ENCODE measurements at regions not wholly inside any gene's neighbourhood (a gene's known extent, or its start where the extent isn't known, plus 50 kb on each side); places are given as distances from the start of the nearest gene placed in this dataset.
"Not testable (repeated sequence)": the region's sequence is repeated elsewhere in the genome, so short reads cannot be mapped to it uniquely, and the experiment has no call there.

DNA sequence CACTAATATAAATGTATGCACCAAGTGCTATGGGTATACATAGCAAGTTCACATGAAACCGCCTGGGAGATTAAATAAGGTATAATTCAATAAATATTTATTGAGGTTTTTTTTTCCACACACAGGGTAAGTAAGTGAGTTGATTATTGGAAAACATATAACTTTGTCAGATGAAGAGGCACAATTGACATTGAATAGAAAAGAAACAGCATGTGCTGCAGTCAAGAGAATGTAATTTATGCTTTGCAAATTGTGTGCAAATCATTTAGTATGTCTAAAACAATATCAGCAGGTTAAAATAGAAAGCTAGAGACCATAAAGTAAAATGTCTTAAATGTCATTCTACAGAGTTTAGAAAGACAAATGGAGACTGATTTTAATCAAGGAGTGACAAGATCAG lies 560.0 kb downstream of the AMY1C start:
- no peak for DNase-seq (ENCODE audit: low spot score)

DNA sequence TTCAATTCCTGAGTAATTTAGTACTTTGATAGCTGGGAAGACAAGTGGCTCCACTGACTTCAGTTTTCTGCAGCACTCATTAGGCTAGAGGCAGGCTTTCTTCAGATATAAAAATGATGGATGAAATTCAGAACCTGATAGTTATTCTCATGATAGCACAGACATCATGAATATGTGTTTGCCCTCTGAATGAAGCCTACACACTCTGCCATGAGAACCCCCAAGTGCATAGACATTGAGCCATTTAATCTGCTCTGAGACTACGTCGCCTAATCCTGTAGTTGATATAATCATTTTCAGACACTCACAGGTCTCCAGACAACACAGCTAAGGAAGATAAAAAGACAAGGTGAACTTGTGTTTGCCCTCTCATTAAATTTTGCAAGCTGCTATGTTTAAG lies 566.1 kb downstream of the AMY1C start:
- DNase-seq (ENCODE audit: low spot score): no peak

DNA sequence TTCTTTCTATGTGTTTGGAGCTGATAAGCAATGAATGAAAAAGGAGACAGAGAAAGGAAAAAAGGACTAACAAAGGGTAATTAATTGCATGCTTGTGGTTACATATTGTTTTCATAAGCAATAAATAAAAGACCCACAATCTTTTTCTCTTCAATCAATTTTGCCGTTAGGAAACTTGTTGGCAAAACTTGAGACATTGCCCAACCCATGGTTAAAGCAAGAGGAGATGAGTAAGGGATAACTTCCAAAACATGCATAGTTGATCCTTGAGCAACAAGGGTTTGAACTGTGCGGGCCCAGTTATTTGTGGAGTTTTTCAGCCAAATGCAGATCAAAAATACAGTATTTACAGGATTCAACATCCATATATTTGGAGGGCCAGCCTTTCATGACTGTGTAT lies 572.4 kb downstream of the AMY1C start:
- no peak for DNase-seq (ENCODE audit: low spot score)

DNA sequence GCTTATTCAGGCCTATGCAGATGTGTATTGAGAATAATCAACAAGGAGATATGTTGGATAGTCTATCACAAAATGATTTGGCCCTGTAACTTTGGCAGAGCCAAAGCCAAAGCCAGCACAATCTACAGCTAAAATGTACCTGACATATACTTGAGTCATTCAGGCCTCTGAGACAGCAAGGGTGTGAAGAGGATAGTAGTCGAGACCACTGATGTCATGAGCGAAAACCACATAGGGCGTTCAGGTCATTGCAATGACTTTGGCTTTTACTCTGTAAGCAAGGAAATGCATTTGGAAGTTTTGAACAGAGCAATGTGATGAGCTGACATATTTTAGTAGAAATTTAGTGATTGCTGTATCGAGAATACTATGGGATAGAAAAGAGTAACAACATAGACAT lies 579.6 kb downstream of the AMY1C start:
- no peak for DNase-seq (ENCODE audit: low spot score)

DNA sequence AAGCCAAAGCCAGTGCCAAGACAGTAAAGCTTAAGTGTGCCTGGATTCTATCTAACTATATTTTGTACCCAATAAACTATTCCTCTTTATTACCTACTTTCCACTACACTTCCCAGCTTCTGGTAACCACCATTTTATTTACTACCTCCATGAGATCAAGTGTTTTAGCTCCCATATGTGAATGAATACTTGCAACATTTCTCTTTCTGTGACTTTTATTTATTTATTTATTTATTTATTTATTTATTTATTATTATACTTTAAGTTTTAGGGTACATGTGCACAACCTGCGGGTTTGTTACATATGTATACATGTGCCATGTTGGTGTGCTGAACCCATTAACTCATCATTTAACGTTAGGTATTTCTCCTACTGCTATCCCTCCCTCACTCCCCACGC lies 582.1 kb downstream of the AMY1C start:
- no peak for DNase-seq (ENCODE audit: low spot score)

DNA sequence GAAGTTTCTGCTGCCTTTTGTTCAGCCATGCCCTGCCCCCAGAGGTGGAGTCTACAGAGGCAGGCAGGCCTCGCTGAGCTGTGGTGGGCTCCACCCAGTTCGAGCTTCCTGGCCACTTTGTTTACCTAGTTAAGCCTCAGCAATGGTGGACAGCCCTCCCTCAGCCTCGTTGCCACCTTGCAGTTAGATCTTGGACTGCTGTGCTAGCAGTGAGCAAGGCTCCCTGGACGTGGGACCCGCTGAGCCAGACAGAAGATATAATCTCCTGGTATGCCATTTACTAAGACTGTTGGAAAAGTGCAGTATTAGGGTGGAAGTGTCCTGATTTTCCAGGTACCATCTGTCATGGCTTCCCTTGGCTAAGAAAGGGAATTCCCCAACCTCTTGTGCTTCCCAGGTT lies 588.2 kb downstream of the AMY1C start:
- DNase-seq (ENCODE audit: low spot score): not testable (repeated sequence)

DNA sequence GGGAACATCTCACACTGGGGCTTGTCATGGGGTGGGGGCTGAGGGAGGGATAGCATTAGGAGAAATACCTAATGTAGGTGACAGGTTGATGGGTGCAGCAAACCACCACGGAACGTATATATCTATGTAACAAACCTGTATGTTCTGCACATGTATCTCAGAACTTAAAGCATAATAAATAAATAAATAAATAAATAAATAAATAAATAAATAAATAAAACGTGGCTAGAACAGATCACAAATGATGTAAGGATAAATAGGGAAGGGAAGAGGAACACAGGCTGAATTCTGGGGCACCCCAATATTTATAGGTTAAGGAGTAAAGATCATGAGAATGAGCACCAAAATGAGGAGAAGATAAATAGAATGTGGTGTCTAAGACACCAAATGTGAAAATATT lies 592.2 kb downstream of the AMY1C start:
- DNase-seq (ENCODE audit: low spot score): no peak

DNA sequence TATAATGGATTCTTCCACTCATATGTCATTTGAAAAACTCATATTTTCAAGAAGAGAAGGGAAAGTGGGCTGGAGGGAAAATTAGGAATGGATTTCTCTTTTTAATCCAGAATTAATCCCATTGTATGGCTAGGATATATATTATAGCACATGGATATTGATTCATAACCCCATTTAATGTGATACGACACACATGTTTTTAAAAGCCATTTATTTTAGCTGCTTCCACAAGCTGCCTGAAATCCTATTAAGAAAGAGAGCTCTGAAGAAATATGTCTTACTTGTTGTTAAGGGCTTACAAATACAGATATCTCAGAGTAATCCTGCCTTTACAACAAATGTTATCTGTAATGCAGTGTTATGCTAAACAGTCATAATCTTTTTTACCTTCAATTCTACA lies 598.6 kb downstream of the AMY1C start:
- DNase-seq (ENCODE audit: low spot score): no peak

DNA sequence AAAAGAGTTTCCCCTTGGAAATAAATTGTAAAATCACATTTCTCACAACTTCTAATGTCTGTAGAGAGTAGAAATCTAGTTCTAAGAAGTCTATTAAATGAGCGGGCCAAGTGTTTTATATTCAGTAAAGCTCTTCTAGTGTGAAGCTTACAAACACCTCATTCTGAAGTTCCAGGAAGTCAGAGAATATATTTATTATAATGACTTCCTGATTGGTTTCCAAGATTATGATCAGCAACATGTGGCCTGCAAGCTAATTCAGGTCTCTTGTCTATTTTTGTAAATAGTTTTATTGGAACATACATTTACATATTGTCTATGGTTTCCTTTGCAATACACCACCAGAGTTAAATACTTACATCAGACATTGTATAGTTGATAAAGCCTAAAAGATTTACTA lies 603.9 kb downstream of the AMY1C start:
- no peak for DNase-seq (ENCODE audit: low spot score)

DNA sequence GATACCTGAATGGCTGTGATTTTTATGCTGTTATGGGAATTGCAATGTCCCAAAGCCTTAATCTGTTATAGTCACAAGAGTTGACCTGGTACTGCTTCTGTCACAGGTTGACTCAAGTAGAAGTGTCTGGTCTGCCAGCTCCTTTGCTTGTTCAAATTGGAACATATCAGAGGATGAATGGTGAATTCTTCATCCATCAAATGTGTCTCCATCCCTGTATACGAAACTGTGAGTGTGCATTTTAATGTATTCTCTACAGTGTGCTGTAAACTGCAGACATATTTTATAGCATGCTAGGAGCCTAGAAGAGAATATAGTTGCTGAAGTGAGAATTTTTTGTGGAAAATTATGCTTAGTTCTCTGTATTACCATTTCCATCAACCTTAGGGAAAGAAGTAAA lies 608.4 kb downstream of the AMY1C start:
- DNase-seq (ENCODE audit: low spot score): no peak

DNA sequence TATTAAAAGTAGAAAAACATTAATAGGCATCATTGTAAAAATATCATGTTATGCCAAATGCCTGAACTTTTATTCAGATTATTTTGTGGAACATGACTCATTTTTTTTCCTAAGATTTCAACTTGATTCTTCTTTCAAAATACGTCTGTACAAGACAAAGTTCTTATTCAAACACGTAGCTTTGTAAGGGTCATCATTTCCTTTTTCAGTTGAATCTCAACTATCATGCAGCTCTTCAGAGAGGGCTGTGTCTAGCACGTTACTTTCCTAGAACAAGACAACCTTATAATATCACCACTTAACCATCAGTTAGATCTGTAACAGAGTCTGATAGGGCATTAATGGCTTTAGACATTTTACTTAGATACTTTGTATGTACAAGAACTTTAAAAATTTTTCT lies 608.9 kb downstream of the AMY1C start:
- no peak for DNase-seq (ENCODE audit: low spot score)

DNA sequence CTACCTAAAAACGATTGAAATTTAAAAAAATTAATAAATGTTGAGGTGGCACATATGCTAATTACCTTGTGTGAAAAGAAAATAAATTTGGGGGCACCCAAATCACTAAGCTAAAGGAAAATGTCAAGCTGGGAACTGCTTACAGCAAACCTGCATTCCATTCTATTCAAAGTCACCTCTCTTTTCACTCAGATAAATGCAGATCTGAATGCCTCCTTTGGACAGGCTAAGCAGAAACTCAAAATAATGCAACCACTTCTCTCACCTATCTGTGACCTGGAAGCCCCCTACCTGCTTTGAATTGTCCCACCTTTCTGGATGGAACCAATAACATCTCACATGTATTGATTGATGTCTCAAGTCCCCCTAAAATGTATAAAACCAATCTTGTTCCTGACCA lies 628.7 kb downstream of the AMY1C start:
- DNase-seq (ENCODE audit: low spot score): no peak

DNA sequence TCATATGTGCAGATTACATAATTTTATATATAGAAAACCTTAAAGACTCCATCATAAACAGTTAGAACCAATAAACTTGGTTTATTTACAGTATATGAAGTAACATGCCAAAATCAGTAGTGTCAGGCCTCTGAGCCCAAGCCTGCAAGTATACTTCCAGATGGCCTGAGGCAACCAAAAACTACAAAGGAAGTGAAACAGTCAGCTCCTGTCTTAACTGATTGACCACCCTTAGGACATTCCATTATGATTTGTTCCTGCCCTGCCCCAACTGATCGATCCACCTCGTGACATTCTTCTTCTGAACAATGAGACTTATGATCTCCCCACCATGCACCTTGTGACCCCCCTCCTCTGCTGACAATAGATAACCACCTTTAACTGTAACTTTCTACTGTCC lies 630.3 kb downstream of the AMY1C start:
- no peak for DNase-seq (ENCODE audit: low spot score)

DNA sequence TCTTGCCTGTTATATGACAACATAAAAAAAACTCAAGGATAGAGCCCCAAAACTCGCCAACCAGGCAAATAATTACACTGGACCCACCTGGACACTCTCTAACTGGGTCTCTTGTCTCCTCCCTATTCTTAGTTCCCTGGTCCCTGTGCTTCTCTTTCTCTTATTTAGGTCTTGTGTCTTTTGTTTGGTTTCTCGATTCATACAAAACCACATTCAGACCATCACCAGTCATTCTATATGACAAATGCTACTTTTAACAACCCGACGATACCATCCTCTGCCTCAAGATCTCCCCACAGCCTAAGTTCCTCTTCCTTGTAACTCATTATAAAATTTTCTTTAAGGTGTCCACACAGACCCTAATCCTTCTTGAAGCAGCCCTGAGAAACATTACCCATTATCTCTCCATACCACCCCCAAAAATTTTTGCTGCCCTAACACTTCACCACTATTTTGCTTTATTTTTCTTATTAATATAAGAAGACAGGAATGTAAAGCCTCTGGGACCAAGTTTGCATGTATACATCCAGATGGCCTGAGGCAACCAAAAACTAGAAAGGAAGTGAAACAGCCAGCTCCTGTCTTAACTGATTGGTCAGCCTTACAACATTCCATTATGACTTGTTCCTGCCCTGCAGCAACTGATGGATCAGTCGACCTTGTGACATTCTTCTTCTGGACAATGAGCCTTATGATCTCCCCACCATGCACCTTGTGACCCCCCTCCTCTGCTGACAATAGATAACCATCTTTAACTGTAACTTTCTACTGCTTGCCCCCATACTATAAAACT lies 638.2 kb downstream of the AMY1C start:
- DNase-seq (ENCODE audit: low spot score): no peak

DNA sequence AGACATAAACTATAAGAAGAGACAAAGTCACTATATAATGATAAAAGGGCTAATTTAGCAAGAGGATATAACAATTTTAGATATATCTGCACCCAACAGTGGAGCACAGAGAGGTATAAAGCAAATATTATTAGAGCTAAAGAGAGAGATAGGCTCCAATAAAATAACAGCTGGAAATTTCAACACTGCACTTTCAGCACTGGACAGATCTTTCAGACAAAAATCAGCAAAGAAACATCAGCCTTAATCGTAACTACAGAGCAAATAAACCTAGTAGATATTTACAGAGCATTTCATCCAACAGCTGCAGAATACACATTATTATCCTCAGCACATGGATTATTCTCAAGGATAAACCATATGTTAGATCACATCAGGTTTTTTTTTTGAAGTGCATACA lies 642.9 kb downstream of the AMY1C start:
- no peak for DNase-seq (ENCODE audit: low spot score)

DNA sequence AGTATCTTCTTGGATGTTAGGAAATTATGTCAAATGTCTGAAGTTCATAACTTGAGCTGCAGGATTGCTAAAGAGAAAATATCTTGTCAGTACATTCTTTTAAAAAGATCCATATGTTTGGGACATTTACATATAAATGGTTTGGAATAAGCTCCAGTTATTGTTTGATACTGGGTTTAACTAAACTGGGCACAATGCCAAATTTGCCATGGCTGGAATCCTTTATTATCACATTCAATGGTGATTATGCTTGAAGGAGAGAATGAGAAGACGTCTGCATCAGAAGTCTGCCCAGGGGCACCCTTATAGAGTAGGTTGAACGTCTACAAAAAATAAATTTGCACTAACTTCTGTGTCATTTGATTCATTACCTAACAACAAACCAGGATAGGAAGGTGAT lies 652.5 kb downstream of the AMY1C start:
- DNase-seq (ENCODE audit: low spot score): no peak

DNA sequence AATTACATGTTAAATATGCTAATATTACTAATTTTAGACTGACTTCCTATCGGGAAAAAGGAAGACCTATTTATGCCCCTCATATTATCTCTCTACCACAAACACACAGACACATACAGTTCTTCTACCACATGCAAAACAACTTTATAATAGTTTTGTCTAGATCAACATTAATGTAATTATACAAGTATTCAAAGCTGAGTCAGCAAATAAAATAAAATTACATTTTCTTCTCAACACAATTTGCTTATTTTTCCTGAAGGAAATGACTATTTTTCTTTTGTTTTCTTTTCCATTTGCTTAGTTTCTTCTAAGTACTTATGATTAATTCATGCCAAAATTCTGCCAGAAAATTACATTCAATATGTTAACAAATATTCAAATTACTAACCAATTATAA lies 654.2 kb downstream of the AMY1C start:
- DNase-seq (ENCODE audit: low spot score): no peak

DNA sequence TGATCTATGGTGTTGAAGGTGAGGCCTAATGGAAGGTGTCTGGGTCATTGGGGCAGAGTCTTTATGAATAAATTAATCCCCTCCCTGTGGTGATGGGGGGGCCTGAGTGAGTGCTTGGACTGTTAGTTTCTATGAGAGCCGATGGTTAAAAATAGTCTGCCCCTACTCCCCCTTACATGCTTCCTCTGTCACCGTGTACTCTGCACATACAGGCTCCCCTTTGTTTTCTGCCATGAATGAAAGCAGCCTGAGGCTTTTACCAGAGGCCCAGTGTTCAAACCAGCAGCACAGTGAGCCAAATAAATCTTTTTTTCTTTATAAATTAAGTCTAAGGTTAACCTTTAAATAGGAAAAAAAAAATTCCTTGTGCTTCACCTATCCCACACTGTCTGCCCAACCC lies 657.0 kb downstream of the AMY1C start:
- DNase-seq (ENCODE audit: low spot score): no peak

DNA sequence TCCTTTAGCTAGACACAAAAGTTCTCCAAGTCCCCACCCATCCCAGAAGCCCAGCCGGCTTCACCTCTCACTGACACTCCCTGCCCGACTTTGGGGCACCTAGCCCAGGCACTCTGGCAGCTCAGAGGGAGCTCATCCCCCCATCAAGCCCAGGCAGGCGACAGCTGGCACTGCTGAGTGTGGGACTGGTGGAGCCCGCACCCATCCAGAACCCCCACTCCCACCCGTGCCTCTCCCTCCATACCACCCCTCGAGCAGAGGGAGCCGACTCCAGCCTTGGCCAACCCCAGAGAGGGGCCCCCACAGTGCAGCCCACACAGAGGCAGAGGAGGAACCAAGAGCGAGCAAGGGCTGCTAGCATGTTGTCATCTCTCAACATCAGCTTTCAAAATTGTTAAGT lies 658.6 kb downstream of the AMY1C start:
- DNase-seq (ENCODE audit: low spot score): no peak

DNA sequence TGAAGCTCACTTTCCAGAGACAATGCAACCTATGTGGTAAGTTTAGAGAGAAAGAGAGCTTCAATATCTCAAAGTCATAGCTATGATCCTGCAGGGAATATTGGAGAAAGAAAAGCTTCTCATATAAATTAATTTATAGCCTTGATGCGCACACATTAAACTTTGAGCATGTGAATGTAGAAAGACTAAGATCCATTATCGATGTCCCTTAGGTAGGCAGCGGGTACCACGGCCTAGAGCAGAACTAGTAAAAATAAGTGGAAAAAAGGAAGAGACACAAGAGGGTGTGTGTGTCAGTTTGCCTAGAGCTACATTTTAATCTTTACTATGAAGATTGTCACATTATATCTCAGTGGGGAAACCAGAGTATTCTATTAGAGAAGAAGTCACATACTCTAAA lies 685.6 kb downstream of the AMY1C start:
- no peak for DNase-seq (ENCODE audit: low spot score)

DNA sequence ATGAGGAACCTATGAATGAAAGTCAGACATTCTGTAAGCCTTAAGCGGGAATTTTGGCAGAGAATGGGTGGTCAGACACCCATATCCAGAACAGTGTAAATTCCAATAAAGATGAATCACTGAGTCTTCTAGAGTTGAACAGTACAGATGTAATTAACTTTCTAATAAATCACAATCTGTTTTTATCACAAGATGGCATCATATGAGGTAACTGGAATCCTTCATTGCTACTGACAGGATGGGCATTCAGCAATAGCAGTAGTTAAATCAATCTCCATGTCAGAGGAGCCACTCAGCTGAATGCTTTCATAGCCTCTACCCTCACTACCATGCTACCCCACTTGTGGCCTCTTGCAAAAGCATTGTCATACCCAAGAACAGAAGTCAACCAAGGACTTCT lies 690.3 kb downstream of the AMY1C start:
- DNase-seq (ENCODE audit: low spot score): no peak

DNA sequence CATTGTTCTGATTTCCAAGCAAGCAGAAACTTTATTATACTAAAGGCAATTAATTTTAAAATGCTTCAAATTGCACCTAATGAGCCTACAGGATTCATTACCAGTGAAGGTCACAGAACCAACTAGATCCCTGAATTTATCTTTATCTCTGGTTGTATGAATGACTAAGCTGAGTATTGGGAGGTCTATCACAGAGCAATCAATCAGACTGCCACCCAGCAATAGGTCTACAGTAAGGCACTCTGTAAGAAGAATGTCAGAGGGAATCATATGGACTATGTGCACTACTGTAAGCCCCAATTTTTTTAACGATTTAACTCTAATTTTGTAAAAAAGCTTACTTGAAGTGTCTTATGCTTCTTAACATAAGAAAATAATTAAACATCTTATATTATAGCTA lies 707.0 kb downstream of the AMY1C start:
- no peak for DNase-seq (ENCODE audit: low spot score)

DNA sequence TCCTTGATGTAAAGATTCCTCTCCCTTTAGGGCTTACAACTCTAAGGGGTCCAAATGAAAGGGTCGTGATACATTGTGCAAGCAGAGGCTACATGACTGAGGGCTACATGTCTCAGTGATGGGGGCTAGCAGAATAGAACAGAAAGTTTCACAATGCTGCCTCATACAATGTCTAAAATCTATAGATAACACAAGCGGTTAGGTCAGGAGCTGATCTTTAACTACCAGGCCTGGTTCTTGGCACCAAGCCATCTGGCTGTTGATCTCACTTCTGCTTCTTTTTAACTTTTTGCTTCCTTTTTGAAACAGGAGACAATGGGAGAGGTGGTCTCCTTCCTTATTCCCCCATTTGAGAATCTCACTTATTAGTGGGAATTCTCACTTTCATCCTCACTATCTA lies 710.2 kb downstream of the AMY1C start:
- DNase-seq (ENCODE audit: low spot score): no peak

DNA sequence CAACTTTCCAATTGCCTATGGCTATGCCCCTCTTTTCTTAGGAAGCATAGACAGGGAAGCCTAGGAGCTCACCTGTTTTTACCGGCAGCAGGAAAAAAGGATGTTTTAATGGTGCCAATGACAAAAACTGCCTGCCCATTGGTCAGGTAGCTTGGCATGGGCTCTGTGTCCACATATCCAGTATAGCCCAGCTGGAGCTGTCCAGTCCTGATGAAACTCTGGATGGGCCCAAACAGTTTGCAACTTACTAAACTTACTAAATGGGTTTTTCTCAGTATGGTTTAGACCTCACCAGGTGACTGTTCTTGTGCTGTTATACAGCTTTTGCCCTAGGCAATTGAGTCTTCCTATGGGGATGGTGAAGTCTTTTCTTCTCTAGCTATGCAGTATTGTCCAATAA lies 711.2 kb downstream of the AMY1C start:
- DNase-seq (ENCODE audit: low spot score): no peak

Data from CD4-positive, alpha-beta T cell treated with Interleukin-15 for 4 hours (primary cell).